Endodermal cell (in vitro differentiated cells): ENCODE measurements at regions not wholly inside any gene's neighbourhood (a gene's known extent, or its start where the extent isn't known, plus 50 kb on each side); places are given as distances from the start of the nearest gene placed in this dataset.
"Not testable (repeated sequence)": the region's sequence is repeated elsewhere in the genome, so short reads cannot be mapped to it uniquely, and the experiment has no call there.

Experiments
- DNase-seq: peaks from one replicate; pipeline ENCODE4 v3.0.0-alpha.2; 2017
- H3K27ac ChIP-seq: 2 replicates; pipeline ENCODE4 v1.5.1; 2013; ENCODE audit warnings: mild to moderate bottlenecking, low read depth, low read length, moderate library complexity
- H3K27me3 ChIP-seq: 2 replicates; pipeline ENCODE4 v1.6.1; 2013; ENCODE audit warnings: mild to moderate bottlenecking, low read length, moderate library complexity; ENCODE audit not compliant: insufficient read depth, control insufficient read depth, poor library complexity, severe bottlenecking
- H3K36me3 ChIP-seq: 2 replicates; pipeline ENCODE4 v1.7.0; 2013; ENCODE audit warnings: mild to moderate bottlenecking, low read length, moderate library complexity; ENCODE audit not compliant: control insufficient read depth, insufficient read depth
- H3K4me1 ChIP-seq: one replicate; pipeline ENCODE4 v1.7.0; 2013; ENCODE audit warnings: low read length; ENCODE audit not compliant: control insufficient read depth, insufficient read depth
- H3K4me3 ChIP-seq: 2 replicates; pipeline ENCODE4 v1.5.1; 2013; ENCODE audit warnings: mild to moderate bottlenecking, low read length, moderate library complexity
- H3K9ac ChIP-seq: 2 replicates; pipeline ENCODE4 v1.6.1; 2013; ENCODE audit warnings: mild to moderate bottlenecking, low read length, moderate library complexity; ENCODE audit not compliant: poor library complexity, severe bottlenecking; ENCODE audit errors: extremely low read depth
- H3K9me3 ChIP-seq: 2 replicates; pipeline ENCODE4 v1.6.1; 2013; ENCODE audit warnings: mild to moderate bottlenecking, low read length, moderate library complexity; ENCODE audit not compliant: control insufficient read depth
- H3K27ac Mint-ChIP-seq: 2 replicates; pipeline ENCODE4 v1.8.0; 2020; ENCODE audit warnings: mixed read lengths
- H3K27me3 Mint-ChIP-seq: 2 replicates; pipeline ENCODE4 v1.8.0; 2021; ENCODE audit warnings: mild to moderate bottlenecking, mixed read lengths; ENCODE audit not compliant: insufficient read depth
- H3K36me3 Mint-ChIP-seq: 2 replicates; pipeline ENCODE4 v1.8.0; 2020; ENCODE audit warnings: low read depth, mixed read lengths
- H3K4me1 Mint-ChIP-seq: 2 replicates; pipeline ENCODE4 v1.8.0; 2020; ENCODE audit warnings: mixed read lengths
- H3K4me3 Mint-ChIP-seq: 2 replicates; pipeline ENCODE4 v1.8.0; 2020; ENCODE audit warnings: mild to moderate bottlenecking, moderate library complexity, mixed read lengths
- H3K9me3 Mint-ChIP-seq: 2 replicates; pipeline ENCODE4 v1.8.0; 2020; ENCODE audit warnings: mild to moderate bottlenecking, mixed read lengths
- CTCF ChIP-seq: fragments of 200-600 bp; sonication (generic); conservative IDR thresholded peaks from 2 replicates; pipeline ENCODE4 v1.5.0; 2021; ENCODE audit warnings: antibody characterized with exemption, mild to moderate bottlenecking
- WGBS, 2 experiments: methylation state at CpG; one replicate each; pipeline versions ENCODE4 v1.1.5 to v1.1.7; 2013; ENCODE audit warnings: missing lambda C conversion rate in 2 of 2, mixed read lengths in 1 of 2; ENCODE audit not compliant: insufficient coverage in 1 of 2, insufficient read length in 1 of 2; 5-methylcytosine and 5-hydroxymethylcytosine counted together

- Histone ChIP-seq H3K36me3 (no peaks in the 10 kb centered on the region), H3K27me3 (no peaks in the 10 kb centered on the region), H3K27ac (no peak overlapping the region), H3K4me1 (peaks cover 4% of the 10 kb centered on the region), H3K4me3 (no peak overlapping the region), H3K9me3 (no peaks in the 10 kb centered on the region), H3K9ac (no peak overlapping the region)
- Mint-ChIP-seq H3K36me3 (no peaks in the 10 kb centered on the region), H3K4me1 (peaks cover 10% of the 10 kb centered on the region), H3K9me3 (peaks cover 13% of the 10 kb centered on the region), H3K4me3 (no peak overlapping the region), H3K27me3 (no peaks in the 10 kb centered on the region), H3K27ac (no peak overlapping the region)
- DNase-seq = no peak
- no peak for TF ChIP-seq CTCF
Measured at GRCh38 chr3:81186412-81186811, 575.0 kb downstream of the GBE1 start.

DNA sequence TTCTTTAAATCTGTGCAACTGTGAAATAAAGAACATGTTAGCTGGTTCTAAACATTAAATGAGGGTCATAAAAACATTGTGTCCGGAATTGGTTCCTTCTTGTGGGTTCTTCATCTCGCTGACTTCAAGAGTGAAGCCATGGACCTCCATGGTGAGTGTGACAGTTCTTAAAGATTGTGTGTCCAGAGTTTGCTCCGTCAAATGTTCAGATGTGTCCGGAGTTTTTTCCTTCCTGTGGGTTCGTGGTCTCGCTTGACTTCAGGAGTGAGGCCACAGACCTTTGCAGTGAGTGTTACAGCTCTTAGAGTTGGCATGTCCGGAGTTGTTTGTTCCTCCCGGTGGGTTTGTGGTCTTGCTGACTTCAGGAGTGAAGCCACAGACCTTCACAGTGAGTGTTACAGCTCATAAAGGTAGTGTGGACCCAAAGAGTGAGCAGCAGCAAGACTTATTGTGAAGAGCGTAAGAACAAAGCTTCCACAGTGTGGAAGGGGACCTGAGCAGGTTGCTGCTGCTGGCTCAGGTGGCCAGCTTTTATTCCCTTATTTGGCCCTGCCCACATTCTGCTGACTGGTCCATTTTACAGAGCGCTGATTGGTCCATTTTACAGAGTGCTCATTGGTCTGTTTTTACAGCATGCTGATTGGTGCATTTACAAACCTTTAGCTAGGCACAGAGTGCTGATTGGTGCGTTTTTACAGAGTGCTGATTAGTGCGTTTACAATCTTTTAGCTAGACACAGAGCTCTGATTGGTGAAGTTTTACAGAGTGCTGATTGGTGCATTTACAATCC, 579.2 kb downstream of the GBE1 start:
- not testable (repeated sequence) for H3K4me3 ChIP-seq, H3K27ac ChIP-seq, H3K27ac Mint-ChIP-seq, H3K4me1 Mint-ChIP-seq, H3K9ac ChIP-seq, DNase-seq, H3K9me3 ChIP-seq, H3K36me3 ChIP-seq, H3K27me3 ChIP-seq, H3K27me3 Mint-ChIP-seq, H3K4me1 ChIP-seq, H3K4me3 Mint-ChIP-seq, H3K36me3 Mint-ChIP-seq
- peaks cover 22% of the 10 kb centered on the region for H3K9me3 Mint-ChIP-seq
- WGBS, 2 experiments = 94 to 95% methylated on average over 11 to 12 of the region's 12 CpGs

DNA sequence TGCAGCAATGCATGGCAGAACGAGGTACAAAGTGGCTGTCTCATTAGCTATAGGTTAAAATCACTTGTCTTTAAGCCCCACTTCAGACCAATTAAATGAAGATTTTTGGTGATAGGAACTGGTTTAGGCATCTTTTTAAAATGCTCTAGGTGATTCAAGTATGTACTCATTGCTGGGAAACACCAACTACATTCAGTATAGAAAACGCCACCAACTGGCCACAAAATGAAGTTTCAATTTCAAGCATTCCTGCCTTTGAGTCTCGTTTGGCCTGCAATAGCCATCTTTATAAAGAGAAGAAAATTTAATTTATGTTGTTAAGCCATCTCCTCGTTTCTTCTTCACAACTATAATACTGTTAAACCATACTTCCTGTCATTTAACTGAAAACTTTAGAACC, 587.9 kb downstream of the GBE1 start:
- H3K27me3 Mint-ChIP-seq = peaks cover 6% of the 10 kb centered on the region
- H3K4me3 Mint-ChIP-seq = no peak overlapping the region
- 47 to 57% methylated on average over 1 to 4 of the region's 4 CpGs for WGBS, 2 experiments
- no peak overlapping the region for H3K4me3 ChIP-seq
- H3K36me3 Mint-ChIP-seq = no peaks in the 10 kb centered on the region
- H3K27ac Mint-ChIP-seq = no peak overlapping the region
- H3K9me3 ChIP-seq = no peaks in the 10 kb centered on the region
- H3K9ac ChIP-seq = no peak overlapping the region
- H3K27ac ChIP-seq = no peak overlapping the region
- no peaks in the 10 kb centered on the region for H3K36me3 ChIP-seq
- TF ChIP-seq CTCF = peak; percentile 77
- DNase-seq = no peak
- H3K4me1 ChIP-seq = no peaks in the 10 kb centered on the region
- peaks cover 22% of the 10 kb centered on the region for H3K4me1 Mint-ChIP-seq
- H3K9me3 Mint-ChIP-seq = no peaks in the 10 kb centered on the region
- H3K27me3 ChIP-seq = no peaks in the 10 kb centered on the region

- Mint-ChIP-seq H3K9me3 (peaks cover 2% of the 10 kb centered on the region), H3K4me1 (peaks cover 23% of the 10 kb centered on the region), H3K4me3 (no peak overlapping the region), H3K27ac (no peak overlapping the region), H3K27me3 (peaks cover 6% of the 10 kb centered on the region), H3K36me3 (no peaks in the 10 kb centered on the region)
- Histone ChIP-seq H3K27me3 (no peaks in the 10 kb centered on the region), H3K4me1 (no peaks in the 10 kb centered on the region), H3K36me3 (no peaks in the 10 kb centered on the region), H3K9ac (no peak overlapping the region), H3K27ac (no peak overlapping the region), H3K9me3 (no peaks in the 10 kb centered on the region), H3K4me3 (no peak overlapping the region)
- peak; percentile 54 for DNase-seq
- TF ChIP-seq CTCF = no peak
Measured at GRCh38 chr3:81170298-81170697, 591.1 kb downstream of the GBE1 start.
